C4-2B (cell line): ENCODE measurements at regions not wholly inside any gene's neighbourhood (a gene's known extent, or its start where the extent isn't known, plus 50 kb on each side); places are given as distances from the start of the nearest gene placed in this dataset.

ENCODE experiments used
- CTCF ChIP-seq: fragments of 450-650 bp; conservative IDR thresholded peaks from 2 replicates; pipeline ENCODE4 v1.5.1; 2017; ENCODE audit warnings: mild to moderate bottlenecking
- ZFX ChIP-seq: fragments of 450-650 bp; IDR thresholded peaks from 2 replicates; pipeline ENCODE4 v1.6.1; 2017

- TF ChIP-seq CTCF (no peak), ZFX (no peak)
These were observed 535.8 kb downstream of the TBC1D22A start for GRCh38 chr22:47298017-47298785.
